ACHN (cell line): ENCODE measurements at regions not wholly inside any gene's neighbourhood (a gene's known extent, or its start where the extent isn't known, plus 50 kb on each side); places are given as distances from the start of the nearest gene placed in this dataset.

ENCODE experiments used
- DNase-seq: peaks from one replicate; pipeline ENCODE4 v3.0.0-alpha.2; 2015
- in situ Hi-C: cut with HindIII; loops from 2 replicates; pipeline ENCODE4 v1.10.0; 2017; ENCODE audit warnings: low sequenced_read_pairs, low pct_ligation_motif_present, low pct_unique_long_range_greater_than_20kb

GRCh38 chr16:7206469-7206868, 126.2 kb upstream of the RBFOX1 start:
- DNase-seq, result no peak
- in situ Hi-C loops, result no loop called here

DNA sequence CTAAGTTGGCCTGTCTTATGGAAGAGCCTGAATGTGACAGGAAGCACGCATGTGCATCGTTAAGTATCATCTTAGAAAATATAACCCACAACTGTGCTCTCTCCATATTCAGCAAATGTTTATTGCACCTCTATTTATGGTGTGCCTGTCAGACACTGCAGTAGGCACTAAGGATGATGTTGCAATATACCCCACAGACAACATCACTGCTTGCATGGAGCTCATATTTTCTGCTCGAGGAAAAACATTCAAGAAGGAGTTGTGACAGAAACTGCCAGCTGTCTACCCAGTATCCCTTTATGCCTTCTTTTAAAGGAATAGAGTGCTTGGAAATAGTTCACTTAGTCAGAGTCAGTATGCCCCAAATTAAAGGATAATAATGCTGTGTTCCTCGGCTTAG, 132.3 kb upstream of the RBFOX1 start:
- DNase-seq, result no peak
- in situ Hi-C loops, result no loop called here

DNA sequence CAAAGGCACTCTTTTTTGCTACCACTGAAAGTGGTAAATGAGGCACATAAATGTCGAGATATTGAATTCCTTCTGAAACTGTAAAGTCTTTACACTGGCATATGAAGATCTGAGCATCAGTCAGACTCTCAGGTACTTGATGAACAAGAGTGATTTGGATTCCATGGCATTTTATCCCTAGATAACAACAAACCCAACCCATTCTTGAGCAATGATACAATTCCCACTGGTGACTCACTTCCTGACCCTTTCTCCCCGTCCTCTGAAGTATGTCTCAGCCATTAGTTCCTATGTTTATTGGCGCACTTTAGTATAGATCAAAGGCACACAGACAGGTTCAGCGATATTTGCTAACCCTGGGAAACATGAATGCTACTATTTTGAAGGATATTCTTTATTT, 147.0 kb upstream of the RBFOX1 start:
- in situ Hi-C loops, result loop anchor here (25.0 kb wide), 1 partner anchor 473 kb away; no protein-coding TSS in a partner anchor

DNA sequence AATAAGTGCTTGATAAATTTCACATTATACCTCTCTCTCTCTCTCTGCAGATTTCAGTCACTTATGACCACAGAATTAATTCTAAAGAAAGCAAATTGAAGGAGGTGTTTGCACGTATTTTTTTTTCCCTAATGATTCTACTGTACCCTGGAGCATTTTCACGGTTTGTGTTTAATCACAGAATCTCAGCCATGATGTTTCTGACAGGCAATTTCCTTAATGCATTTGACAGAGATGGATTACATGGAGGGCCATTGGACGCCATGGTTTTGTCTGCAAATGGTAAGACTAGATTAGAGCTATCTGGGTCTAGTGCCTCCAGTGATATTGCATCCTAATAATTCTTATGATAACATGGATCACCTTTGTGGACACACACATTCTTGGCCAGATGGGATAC, 147.5 kb upstream of the RBFOX1 start:
- DNase-seq, result no peak
- in situ Hi-C loops, result loop anchor here (25.0 kb wide), 1 partner anchor 473 kb away; no protein-coding TSS in a partner anchor

More for the DNA sequence above, 147.0 kb upstream of the RBFOX1 start:
- peak; percentile 9 for DNase-seq

DNA sequence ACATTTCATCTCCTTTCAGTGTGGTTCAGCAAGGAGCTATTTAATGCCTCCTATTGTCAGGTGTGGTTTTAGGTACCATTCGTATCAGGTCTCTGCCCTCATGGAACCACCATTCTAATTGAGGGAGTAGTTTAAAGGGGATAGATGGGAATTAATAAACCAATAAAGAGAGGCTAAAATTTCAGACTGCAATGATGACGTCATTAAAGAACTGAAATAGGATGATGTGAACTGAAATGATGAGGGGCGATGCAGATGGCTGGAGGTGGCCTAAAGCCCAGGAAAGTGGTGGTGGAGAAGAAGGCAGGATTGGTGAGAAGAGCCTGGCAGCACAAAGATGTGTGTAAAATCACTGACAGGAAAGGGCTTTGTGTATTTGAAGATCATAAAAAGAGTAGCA, 148.9 kb upstream of the RBFOX1 start:
- in situ Hi-C loops, result loop anchor here (25.0 kb wide), 1 partner anchor 471 kb away; no protein-coding TSS in a partner anchor

DNA sequence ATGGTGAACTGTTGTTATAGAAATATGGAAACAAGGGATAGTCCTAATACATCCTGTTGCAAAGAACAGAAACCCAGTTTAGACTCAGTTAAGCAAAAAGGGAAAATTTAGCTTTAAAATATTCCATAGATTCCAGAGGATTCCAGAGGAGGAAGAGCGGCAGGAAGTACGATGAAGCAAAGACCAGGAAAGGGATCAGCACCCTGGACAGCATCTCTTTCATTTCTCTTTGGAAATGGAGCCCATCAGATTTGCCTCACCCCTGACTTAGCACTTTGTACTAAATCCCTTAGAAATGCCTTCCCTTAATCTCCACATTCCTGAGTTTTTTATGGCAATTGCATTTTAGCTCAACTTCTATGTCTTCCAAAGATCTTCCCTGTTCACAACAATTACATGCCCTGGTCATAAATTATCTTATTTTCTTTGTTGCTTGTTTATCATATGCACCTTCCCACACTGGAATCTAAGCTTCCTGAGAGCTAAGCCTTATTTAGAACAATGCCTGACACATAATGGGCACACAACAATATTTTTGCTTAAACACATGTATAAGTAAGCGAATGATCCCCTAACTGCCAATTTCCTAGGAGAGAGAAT, 150.0 kb upstream of the RBFOX1 start:
- DNase-seq, result peak; percentile 41
- in situ Hi-C loops, result loop anchor here (25.0 kb wide), 1 partner anchor 470 kb away; no protein-coding TSS in a partner anchor

More for the DNA sequence above, 148.9 kb upstream of the RBFOX1 start:
- DNase-seq, result no peak

DNA sequence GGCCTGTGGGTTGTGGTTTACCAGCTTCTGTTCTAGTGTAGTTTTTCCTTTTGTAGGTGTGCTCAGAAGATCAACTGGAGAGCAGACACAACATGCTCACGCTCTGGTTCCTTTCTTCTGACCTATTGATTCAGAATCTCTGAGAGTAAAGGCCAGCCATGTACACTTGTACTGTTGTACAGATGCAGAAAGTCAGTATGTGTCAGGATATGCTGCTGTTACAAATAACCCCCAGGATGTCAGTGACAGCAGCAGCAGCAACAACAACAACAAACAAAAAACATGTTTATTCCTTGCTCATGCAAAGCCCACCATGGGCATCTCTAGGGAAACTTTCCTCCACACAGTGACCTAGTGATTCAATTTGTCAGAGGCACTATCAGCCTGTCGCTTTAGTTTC, 154.8 kb upstream of the RBFOX1 start:
- in situ Hi-C loops, result loop anchor here (25.0 kb wide), 1 partner anchor 466 kb away; no protein-coding TSS in a partner anchor
- no peak for DNase-seq

DNA sequence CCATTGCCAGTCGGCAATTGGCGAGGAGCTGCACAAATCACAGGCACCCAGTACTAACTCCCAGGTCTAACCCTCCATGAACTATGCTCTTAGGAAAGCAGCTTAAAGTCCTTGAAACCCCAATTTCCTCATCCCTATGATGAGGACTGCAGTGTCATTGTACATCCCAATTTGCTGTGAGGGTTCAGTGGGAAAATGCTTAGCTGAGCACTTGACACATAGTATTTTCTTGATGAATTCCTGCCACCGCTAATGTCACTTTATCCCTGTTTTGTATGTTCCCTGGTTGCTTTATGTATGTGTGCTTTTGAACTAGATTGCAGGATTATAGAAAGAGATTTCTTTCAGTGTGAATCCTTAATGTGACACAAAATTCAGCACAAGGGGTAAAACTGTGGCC, 161.5 kb upstream of the RBFOX1 start:
- no peak for DNase-seq
- in situ Hi-C loops, result no loop called here

DNA sequence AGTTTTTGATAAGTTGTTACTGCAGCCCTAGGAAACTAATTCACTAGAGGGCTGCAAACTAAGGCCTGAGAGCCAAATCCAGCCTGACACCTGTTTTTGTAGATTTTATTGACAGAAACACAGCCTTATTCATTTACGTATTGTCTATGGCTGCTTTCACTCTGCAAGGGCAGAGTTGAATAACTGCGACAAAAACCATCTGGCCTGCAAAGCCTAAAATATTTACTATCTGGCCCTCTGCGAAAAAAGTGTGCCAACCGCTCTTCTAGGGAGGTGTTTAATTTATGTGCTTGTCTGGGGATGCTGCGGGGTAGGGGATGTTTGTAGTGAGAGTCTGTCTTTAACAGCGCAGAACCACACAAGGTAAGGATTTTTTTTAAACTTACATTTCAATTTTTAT, 165.0 kb upstream of the RBFOX1 start:
- DNase-seq, result no peak
- in situ Hi-C loops, result no loop called here

GRCh38 chr16:7161891-7162290, 170.8 kb upstream of the RBFOX1 start:
- in situ Hi-C loops, result no loop called here
- DNase-seq, result no peak

DNA sequence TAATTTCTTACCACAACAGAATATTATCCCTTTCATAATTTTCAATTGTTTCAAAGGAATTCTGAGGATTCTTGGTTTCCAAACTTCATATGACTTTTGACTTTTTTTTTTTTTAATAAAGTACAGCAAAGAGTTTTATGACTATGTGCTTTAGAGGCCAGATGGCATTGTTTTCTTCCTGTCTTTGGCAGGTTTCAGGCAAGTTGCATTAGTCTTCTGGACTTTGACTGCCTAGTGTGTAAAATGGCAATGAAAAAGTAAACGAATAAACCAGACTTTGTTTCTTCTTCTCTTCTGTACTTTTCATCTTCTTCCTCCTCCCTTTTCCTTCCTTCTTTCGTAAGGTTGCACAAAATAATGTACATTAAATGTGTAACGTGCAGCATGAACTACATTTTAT, 172.6 kb upstream of the RBFOX1 start:
- no peak for DNase-seq
- in situ Hi-C loops, result no loop called here

- no peak for DNase-seq
- in situ Hi-C loops, result no loop called here
These were observed 174.2 kb upstream of the RBFOX1 start for GRCh38 chr16:7158481-7158880.

DNA sequence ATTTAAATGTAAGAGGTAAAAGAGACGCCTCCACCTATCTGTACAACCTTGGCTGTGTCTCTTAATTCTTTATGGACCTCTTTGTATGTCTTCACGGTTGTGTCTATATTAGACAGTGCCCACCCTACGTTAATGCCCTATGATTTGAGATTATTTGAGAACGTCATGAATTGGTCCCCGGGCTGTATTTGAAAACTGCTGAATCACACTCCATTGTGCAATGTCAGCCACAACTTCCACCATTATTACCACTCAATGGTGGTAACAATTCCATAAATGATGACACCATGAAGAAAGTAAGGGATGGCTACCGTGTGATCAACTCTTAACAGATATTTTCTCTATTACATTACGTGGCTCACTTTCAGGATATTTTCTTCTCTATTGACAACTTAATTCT, 182.4 kb upstream of the RBFOX1 start:
- in situ Hi-C loops, result no loop called here

DNA sequence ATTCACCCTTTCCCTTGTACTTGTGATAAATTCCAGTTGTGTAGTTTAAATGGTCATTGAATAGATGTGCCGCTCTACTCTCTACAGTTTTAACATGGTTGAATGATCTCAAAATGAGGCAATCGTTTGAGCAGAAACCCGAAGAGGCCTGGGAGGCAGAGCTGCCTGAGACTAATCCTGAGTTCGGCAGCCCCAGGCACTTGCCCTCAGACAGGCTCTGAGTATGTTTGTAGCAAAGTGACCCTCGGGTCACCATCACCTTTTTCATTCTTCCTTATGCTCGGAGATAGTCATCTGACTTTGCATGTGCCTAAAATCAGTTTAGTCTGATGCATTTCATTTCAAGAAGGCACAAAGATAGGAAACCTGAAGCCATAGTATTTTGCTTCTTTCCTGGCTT, 184.0 kb upstream of the RBFOX1 start:
- in situ Hi-C loops, result no loop called here

More for the DNA sequence above, 182.4 kb upstream of the RBFOX1 start:
- no peak for DNase-seq

GRCh38 chr16:7140899-7141298, 191.7 kb upstream of the RBFOX1 start:
- in situ Hi-C loops, result no loop called here
- no peak for DNase-seq

More for the DNA sequence above, 184.0 kb upstream of the RBFOX1 start:
- no peak for DNase-seq

DNA sequence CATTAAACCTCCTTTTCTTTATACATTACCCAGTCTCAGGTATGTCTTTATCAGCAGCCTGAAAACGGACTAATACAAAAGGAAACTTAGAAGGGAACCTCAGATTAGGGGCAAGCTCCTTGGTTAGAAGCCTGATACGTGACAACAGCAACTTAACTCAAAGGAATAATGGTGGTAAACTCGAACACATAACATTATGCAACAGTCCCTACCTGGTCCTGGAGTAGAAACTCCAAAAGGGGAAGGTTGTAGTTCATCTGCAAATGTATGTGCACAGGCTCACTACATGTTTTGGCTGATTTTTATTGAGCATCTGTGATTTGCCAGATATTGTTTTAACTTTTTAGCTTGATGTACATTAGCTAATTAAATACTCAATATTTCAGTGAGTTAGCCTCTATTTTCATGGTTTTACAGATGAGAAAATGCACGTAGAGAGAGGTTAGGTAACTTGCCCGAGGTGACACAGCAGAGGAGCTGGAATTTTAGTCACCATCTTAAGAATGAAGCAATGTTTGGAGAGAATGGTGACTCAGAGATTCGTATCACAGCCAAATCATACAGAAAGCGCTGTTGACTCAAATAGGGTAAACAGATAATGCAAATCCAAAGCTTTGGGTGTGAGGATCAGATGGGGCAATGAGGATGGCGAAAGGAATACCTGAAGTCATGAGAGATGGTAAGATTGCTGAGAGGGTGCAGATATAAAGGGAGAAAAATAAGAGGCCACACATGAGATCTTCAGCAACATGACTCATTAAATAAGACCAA, 194.9 kb upstream of the RBFOX1 start:
- DNase-seq, result no peak
- in situ Hi-C loops, result no loop called here

DNA sequence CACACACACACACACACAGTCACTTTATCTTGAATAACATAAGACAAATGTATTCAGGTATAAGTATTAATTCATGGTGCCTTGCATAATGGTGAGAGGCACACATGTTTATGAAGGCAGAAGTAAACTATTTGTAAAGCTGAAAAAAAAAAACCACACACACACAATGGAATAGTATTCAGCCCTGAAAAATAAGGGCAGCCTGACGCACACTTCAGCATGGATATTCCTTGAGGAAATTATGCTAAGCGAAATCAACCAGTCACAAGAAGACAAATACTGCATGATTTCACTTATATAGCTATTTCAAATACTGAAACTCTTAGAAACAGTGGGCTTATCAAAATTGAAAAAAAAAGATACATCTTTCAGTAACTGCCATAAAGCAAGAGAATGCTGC, 200.2 kb upstream of the RBFOX1 start:
- in situ Hi-C loops, result no loop called here
- no peak for DNase-seq

GRCh38 chr16:7124701-7125100, 207.9 kb upstream of the RBFOX1 start:
- no peak for DNase-seq
- in situ Hi-C loops, result no loop called here

- DNase-seq, result no peak
- in situ Hi-C loops, result no loop called here
These were observed 208.4 kb upstream of the RBFOX1 start for GRCh38 chr16:7124242-7124641.

DNA sequence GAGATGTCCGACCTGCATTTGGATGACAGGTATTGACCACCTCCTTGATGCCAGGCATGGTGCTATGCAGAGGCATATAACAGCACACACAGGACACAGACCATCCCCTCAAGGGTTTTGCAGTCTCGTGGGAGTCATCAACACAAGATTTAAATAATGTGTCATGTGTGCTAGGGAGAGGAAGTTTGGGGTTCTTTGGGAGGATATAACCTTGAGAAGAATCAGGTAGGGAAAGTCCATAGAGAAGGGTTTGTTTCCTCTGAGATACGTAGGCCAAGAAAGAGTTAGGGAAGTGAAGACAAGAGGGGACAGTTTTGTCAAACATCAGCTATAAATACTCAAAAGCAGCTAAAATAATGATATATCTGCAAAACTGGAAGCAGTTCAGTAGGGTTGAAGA, 215.9 kb upstream of the RBFOX1 start:
- in situ Hi-C loops, result no loop called here
- no peak for DNase-seq
